ENCODE measurements at regions not wholly inside any gene's neighbourhood (a gene's known extent, or its start where the extent isn't known, plus 50 kb on each side); places are given as distances from the start of the nearest gene placed in this dataset.
"Not testable (repeated sequence)": the region's sequence is repeated elsewhere in the genome, so short reads cannot be mapped to it uniquely, and the experiment has no call there.

DNA sequence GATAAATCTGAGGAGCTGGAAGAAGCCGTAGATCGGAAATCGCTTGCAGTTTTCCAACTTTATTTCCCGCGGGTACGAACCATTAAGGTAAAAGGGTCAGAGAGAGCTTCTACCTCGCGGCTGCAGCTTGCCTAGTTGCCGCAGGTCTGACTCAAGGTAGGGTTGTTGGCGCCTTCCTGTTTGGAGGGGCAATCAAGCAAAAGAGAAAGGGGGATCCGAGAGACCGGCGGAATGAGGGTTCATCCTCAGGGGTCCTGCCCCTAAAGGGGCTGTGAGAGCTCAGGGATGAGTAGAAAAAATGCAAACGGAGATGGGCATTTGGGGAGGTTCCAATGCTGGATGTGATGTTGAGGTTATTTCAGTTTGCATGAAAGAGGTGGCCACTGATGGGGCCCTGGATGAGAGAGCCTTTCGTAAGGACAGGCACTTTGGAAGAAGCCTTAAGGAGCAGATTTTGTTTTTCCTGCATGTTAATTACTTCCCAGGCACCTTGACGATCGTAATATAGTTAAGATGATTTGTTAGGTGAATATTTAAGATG is 265.4 kb downstream of the CGGBP1 start:
- H3K4me3 ChIP-seq (ENCODE audit: low read depth, low read length), result no peak overlapping the region
- DNase-seq (ENCODE audit: low read depth), result no peak
- TF ChIP-seq CTCF (IDR thresholded peaks at IDR 0.05; ENCODE audit: low read depth, low read length, missing control alignments), result no peak

DNA sequence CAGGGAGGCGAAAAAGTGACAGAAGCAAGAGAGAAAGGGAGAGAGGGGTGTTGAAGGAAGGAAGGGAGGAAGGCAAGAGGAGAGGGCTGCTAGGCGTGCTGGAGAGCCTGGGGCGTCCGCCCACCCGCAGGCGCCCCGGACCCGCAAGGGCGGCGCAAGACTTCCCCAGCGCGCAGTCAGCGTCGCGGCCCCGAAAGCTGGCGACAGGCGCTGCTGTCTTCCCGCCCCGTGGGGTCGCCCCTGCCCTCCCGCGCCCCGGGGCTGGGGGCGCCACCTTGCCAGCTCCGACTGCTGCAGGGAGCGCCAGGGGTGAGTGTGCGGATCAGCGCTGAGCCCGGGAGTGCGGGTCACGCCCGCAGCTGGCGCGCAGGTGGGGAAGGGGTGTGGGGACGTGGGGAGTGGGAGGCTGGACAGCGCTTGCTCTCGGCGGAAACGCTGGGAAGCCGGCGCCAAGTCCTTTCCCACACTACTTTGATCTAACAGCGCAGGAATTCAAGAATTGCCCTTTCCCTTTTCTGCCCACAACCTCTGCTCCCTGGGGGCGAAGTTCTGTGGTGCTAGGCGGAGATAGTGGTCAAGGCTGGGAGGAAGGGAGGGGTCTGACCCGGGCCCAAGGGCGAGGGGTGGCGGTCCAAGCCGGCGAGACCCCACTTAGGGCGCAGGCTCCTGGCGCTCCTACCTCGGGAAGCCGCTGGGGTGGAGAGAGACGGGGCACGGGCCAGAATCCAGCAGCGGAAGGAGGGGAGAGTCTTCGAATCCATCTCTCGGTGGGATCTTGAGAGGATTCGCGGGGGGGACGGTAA is 266.1 kb downstream of the CGGBP1 start, which contains the start of gene HTR1F:
TSS of gene HTR1F (plus strand) at position 173 of the 803 bp plus-strand sequence.
- H3K4me3 ChIP-seq (ENCODE audit: low read depth, low read length), result no peak within 1 kb of the TSS
- no peak for TF ChIP-seq CTCF (IDR thresholded peaks at IDR 0.05; ENCODE audit: low read depth, low read length, missing control alignments)
- no peak for DNase-seq (ENCODE audit: low read depth)

DNA sequence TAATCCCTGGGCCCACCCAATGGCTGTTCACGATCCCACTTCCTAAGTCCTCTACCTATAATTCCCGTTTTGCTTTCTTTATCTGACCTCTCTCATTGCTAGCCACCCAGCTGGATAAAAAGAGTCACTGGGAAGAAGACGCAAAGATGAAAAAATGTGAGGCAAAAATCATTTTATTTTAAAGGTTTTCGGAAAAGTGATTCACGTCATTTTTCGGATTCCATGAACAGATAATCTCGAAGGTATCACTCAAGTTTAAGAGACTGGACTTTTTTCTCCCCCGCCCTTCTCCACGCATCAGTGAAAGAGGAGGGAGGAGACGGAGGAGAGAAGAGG is 266.6 kb downstream of the CGGBP1 start:
- no peak overlapping the region for H3K4me3 ChIP-seq (ENCODE audit: low read depth, low read length)
- TF ChIP-seq CTCF (IDR thresholded peaks at IDR 0.05; ENCODE audit: low read depth, low read length, missing control alignments), result no peak
- DNase-seq (ENCODE audit: low read depth), result no peak

GRCh38 chr3:87791248-87792027 is 267.4 kb downstream of the CGGBP1 start:
- TF ChIP-seq CTCF (IDR thresholded peaks at IDR 0.05; ENCODE audit: low read depth, low read length, missing control alignments), result no peak
- DNase-seq (ENCODE audit: low read depth), result no peak
- no peak overlapping the region for H3K4me3 ChIP-seq (ENCODE audit: low read depth, low read length)

DNA sequence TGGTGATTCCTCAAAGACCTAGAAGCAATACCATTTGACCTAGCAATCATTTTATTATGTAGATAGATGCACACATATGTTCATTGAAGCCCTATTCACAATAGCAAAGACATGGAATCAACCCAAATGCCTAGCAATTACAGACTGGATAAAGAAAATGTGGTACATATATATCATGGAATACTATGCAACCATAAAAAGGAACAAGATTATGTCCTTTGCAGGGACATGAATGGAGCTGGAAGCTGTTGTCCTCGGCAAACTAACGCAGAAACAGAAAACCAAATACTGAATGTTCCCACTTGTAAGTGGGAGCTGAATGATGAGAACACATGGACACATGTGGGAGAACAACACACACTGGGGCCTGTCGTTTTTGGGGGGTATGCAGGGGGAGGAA is 269.8 kb downstream of the CGGBP1 start:
- not testable (repeated sequence) for H3K4me3 ChIP-seq (ENCODE audit: low read depth, low read length); DNase-seq (ENCODE audit: low read depth)

DNA sequence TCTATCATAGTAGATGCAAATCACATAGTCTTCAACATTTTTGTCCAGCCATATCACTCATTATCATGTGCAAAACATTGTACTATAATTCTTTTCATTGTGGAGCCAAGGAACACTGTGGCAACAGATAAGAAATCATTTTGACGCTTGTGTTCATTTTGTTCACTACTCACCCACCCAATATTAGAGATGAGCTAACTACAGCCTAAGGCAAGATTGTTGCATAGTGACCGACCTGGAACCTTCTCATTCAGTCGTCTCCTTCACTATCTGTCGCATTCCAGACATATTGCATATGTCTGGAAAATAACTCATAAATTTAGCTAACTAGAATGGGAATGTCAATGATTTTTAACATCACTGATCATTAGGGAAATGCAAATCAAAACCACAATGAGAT is 270.3 kb downstream of the CGGBP1 start:
- TF ChIP-seq CTCF (IDR thresholded peaks at IDR 0.05; ENCODE audit: low read depth, low read length, missing control alignments), result no peak
- no peak for DNase-seq (ENCODE audit: low read depth)

DNA sequence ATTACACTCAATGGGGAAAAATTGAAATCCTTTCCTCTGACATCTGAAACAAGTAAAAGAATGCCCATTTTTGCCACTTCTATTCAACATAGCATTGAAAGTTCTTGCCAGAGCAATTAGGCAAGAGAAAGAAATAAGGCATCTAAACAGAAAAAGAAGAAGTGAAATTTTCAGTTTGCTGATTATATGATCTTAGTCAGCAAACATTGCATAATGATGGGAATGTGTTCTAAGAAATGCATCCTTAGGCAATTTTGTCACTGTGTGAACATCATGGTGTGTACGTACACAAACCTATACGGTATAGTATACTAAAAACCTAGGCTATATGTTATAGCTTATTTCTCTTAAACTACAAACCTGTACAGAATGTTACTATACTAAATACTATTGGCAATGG is 278.0 kb downstream of the CGGBP1 start:
- H3K4me3 ChIP-seq (ENCODE audit: low read depth, low read length), result no peak overlapping the region
- TF ChIP-seq CTCF (IDR thresholded peaks at IDR 0.05; ENCODE audit: low read depth, low read length, missing control alignments), result no peak
- DNase-seq (ENCODE audit: low read depth), result no peak

More for the DNA sequence above, 270.3 kb downstream of the CGGBP1 start:
- H3K4me3 ChIP-seq (ENCODE audit: low read depth, low read length), result no peak overlapping the region
